ENCODE measurements at regions not wholly inside any gene's neighbourhood (a gene's known extent, or its start where the extent isn't known, plus 50 kb on each side); places are given as distances from the start of the nearest gene placed in this dataset.
"Not testable (repeated sequence)": the region's sequence is repeated elsewhere in the genome, so short reads cannot be mapped to it uniquely, and the experiment has no call there.

GRCh38 chrX:460823-461640 lies 74.3 kb upstream of the PPP2R3B start:
- Histone ChIP-seq H3K4me1 (no peaks in the 10 kb centered on the region), H3K9me3 (peaks cover 0 to 3% (median 0%) of the 10 kb centered on the region in 4 donors), H3K36me3 (no peaks in the 10 kb centered on the region), H3K4me3 (no peak overlapping the region), H3K27me3 (no peaks in the 10 kb centered on the region), H3K27ac (no peak overlapping the region)
- DNase-seq (peak in 1 of 2 donors; percentile 74), ATAC-seq (ENCODE audit: low FRiP score in 2 of 2) (peak in 1 of 2 donors; percentile 42)
- 85 to 89% methylated on average over 39 to 45 of the region's 45 CpGs for WGBS, 2 donors
- no peak for TF ChIP-seq POLR2A (IDR thresholded peaks at IDR 0.05)

GRCh38 chrX:462853-463252 lies 76.1 kb upstream of the PPP2R3B start:
- WGBS, 2 donors = 81 to 85% methylated on average over 8 to 21 of the region's 21 CpGs
- DNase-seq = peak in 1 of 2 donors; percentile 66
- no peak for TF ChIP-seq CTCF (IDR thresholded peaks at IDR 0.05)
- no peak for TF ChIP-seq EP300 (IDR thresholded peaks at IDR 0.05)
- no peak for TF ChIP-seq POLR2AphosphoS5 (IDR thresholded peaks at IDR 0.05)
- TF ChIP-seq POLR2A (IDR thresholded peaks at IDR 0.05) = no peak

GRCh38 chrX:465418-466215 lies 78.9 kb upstream of the PPP2R3B start:
- ATAC-seq (ENCODE audit: low FRiP score in 2 of 2) (no peak), DNase-seq (peak in 1 of 2 donors; percentile 60)
- no peak for TF ChIP-seq POLR2A (IDR thresholded peaks at IDR 0.05)
- no peak for TF ChIP-seq POLR2AphosphoS5 (IDR thresholded peaks at IDR 0.05)
- TF ChIP-seq EP300 (IDR thresholded peaks at IDR 0.05) = no peak
- no peak for TF ChIP-seq CTCF (IDR thresholded peaks at IDR 0.05)
- Histone ChIP-seq H3K4me3 (no peak overlapping the region), H3K9me3 (peaks cover 0 to 3% (median 0%) of the 10 kb centered on the region in 4 donors), H3K27ac (no peak overlapping the region), H3K36me3 (no peaks in the 10 kb centered on the region), H3K27me3 (no peaks in the 10 kb centered on the region), H3K4me1 (no peaks in the 10 kb centered on the region)
- WGBS, 2 donors = 81 to 88% methylated on average over 32 of the region's 32 CpGs

More at GRCh38 chrX:462853-463252, 76.1 kb upstream of the PPP2R3B start:
- peak in 1 of 2 donors; percentile 38 for ATAC-seq (ENCODE audit: low FRiP score in 2 of 2)
- peaks cover 0 to 3% (median 0%) of the 10 kb centered on the region in 4 donors for H3K9me3 ChIP-seq
- no peaks in the 10 kb centered on the region for H3K36me3 ChIP-seq
- no peak overlapping the region for H3K4me3 ChIP-seq
- no peaks in the 10 kb centered on the region for H3K4me1 ChIP-seq
- no peaks in the 10 kb centered on the region for H3K27me3 ChIP-seq
- no peak overlapping the region for H3K27ac ChIP-seq

- not testable (repeated sequence) for H3K27me3 ChIP-seq; ATAC-seq (ENCODE audit: low FRiP score in 2 of 2); H3K36me3 ChIP-seq; H3K4me1 ChIP-seq; H3K4me3 ChIP-seq; H3K9me3 ChIP-seq; H3K27ac ChIP-seq
- WGBS, 2 donors = 93 to 95% methylated on average over 17 of the region's 17 CpGs
- peak in 1 of 2 donors; percentile 53 for DNase-seq
These were observed 80.1 kb upstream of the PPP2R3B start for GRCh38 chrX:466836-467235.

- not testable (repeated sequence) for H3K27ac ChIP-seq; DNase-seq; H3K4me1 ChIP-seq; H3K4me3 ChIP-seq; ATAC-seq (ENCODE audit: low FRiP score in 2 of 2); H3K27me3 ChIP-seq; H3K9me3 ChIP-seq; H3K36me3 ChIP-seq
- 84 to 90% methylated on average over 16 of the region's 16 CpGs for WGBS, 2 donors
These were observed 81.0 kb upstream of the PPP2R3B start for GRCh38 chrX:467686-468085.

- Histone ChIP-seq H3K27ac (no peak overlapping the region), H3K9me3 (peaks cover 0 to 3% (median 0%) of the 10 kb centered on the region in 4 donors), H3K27me3 (no peaks in the 10 kb centered on the region), H3K4me1 (no peaks in the 10 kb centered on the region), H3K4me3 (no peak overlapping the region), H3K36me3 (no peaks in the 10 kb centered on the region)
- DNase-seq (no peak), ATAC-seq (ENCODE audit: low FRiP score in 2 of 2) (no peak)
- TF ChIP-seq POLR2A (IDR thresholded peaks at IDR 0.05) (no peak), POLR2AphosphoS5 (IDR thresholded peaks at IDR 0.05) (no peak), EP300 (IDR thresholded peaks at IDR 0.05) (no peak), CTCF (IDR thresholded peaks at IDR 0.05) (no peak)
- WGBS, 2 donors = 83 to 91% methylated on average over 9 of the region's 9 CpGs
These were observed 82.3 kb upstream of the PPP2R3B start for GRCh38 chrX:468979-469378.

All from upper lobe of left lung (tissue), 6 donors.